ENCODE measurements at regions not wholly inside any gene's neighbourhood (a gene's known extent, or its start where the extent isn't known, plus 50 kb on each side); places are given as distances from the start of the nearest gene placed in this dataset.

DNA sequence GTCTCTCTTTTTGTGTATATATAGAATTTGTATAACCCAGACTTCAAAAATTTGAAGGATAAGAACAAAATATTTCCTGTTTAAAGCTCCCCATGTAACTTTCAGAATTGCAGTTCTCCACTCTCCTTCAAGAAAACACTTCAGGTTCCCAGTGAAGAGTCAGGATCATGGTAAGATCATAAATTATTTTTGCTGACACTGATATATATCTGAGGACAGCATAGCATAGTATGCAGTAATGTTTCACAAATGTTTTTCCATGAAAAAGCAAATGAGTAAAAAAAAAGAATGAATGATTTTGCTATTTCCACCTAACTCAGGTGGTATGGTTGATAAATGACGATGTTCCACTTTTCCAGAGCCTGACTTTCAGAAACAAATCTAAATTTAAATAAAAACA lies 545.6 kb upstream of the EPHA7 start:
- no peak for DNase-seq (ENCODE audit: low read depth, low spot score)

DNA sequence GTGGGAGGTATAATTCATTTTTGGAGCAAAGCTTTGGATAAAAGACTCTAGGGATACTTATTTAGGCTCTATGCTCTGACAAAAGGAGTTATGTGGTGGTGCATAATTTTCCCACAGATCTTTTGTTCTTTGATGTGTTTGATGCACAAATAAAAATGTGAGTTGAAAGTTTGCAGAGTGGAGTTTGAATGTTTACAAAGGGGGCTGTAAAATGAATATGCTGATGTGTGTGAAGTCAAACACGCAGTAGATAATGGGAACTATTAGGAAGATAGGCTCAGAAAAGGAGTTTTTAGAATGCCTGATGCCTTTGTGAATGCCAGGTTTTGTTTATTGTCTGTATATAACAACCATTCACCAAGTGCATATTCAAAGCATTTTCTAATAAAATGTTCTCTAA lies 545.0 kb upstream of the EPHA7 start:
- no peak for DNase-seq (ENCODE audit: low read depth, low spot score)

DNA sequence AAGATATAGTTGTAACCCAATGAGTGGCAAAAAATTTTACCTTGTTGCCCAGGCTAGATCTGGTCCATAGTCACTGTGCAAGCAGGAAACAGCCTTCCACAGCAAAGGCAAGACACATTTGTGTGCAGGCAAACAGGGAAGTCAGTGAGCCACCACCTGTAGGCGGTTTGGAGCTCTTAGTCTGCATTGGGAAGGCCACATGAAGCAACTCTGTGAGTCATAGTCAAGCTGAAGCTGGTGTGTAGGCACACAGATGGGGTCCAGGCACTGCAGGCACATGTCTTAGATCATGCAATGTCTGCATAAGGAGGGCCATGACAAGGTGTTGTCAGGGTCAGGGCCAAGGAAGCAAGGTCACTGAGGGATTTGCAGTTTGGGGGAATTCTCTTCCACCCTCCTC lies 543.2 kb upstream of the EPHA7 start:
- DNase-seq (ENCODE audit: low read depth, low spot score), result no peak

DNA sequence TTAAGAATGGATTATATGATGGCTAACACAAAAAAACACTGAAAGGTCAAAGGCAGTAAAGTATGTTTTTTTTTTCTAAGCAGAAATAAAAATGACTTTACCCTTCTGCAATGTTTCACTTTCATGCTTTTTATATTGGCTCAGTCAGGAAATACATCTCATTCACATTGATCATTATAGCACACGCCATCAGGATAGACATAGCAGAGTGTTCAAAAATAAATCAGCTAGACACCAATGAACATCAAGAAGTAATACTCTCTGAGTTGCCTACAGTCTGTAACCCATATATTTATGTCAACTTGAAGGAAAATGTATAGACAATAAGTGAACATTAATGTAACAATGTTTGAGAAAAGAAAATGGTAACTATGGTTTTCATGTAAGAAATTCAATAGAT lies 535.2 kb upstream of the EPHA7 start:
- no peak for DNase-seq (ENCODE audit: low read depth, low spot score)

DNA sequence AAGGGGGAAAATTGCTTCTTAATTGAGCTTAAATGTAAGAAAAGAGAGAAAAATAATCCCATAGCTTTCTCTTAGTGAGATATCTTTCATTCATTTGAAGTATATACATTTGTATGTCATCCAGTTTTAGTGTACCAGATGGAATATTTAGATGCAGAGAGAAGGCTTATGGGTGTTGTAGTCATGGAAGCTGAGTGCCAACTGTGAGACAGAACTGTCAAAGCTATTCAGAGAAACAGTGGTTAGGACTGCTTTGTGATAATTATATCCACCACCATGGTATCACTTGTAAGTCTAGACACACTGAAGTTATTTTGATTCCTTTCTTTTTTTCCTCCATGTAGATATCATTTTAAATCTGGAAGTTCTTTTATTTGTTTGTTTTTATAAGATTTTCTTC lies 524.3 kb upstream of the EPHA7 start:
- DNase-seq (ENCODE audit: low read depth, low spot score), result no peak

DNA sequence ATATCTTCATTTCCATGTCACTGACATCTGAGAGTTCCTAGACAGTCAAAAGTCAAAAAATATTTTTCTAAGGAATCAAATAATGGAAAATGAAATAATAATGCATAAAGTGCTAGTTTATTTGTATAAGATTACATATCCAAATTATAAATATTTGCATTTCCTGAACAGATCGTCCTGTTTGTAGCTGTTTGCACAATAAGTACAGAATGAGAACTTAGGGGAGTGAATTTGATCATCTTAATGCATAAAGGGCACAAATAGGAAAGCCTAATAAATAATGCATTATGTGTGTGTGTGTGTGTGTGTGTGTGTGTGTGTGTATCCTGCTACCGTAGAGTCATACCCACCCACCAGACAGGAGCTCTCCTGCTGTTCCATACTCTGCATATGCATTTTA lies 521.0 kb upstream of the EPHA7 start:
- no peak for DNase-seq (ENCODE audit: low read depth, low spot score)

DNA sequence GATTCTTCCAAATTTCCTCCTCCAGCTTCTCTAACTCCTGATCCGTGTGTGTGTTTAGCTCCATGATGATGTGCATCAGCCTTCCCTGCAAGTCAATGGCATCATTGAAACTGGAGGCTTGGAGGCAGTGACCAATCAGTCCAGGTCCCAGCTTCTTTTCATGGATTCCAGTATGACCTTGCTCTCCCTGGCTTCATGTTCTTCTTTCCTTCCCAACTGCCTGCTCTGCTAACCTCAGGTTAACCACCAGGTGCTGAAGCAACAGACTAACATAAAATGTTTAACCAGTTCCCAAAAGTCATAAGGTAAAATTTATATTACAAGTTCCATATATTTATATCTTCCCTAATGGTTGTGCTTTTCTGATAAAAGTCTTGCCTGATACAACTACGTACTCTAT lies 512.8 kb upstream of the EPHA7 start:
- no peak for DNase-seq (ENCODE audit: low read depth, low spot score)

DNA sequence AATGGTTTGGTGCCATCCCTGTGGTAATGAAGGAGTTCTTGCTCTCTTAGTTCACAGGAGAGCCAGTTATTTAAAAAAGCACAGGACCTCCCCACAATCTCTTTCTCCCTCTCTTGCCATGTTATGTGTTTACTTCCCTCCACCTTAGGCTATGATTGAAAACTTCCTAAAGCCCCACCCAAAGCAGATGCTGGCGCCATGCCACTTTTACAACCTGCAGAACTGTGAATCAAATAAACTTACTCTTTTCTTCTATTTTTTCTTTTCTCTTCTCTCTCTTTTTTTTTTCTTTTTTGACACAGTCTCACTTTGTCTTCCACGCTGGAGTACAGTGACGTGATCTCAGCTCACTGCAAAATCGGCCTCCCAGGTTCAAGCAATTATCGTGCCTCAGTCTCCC lies 508.4 kb upstream of the EPHA7 start:
- no peak for DNase-seq (ENCODE audit: low read depth, low spot score)

DNA sequence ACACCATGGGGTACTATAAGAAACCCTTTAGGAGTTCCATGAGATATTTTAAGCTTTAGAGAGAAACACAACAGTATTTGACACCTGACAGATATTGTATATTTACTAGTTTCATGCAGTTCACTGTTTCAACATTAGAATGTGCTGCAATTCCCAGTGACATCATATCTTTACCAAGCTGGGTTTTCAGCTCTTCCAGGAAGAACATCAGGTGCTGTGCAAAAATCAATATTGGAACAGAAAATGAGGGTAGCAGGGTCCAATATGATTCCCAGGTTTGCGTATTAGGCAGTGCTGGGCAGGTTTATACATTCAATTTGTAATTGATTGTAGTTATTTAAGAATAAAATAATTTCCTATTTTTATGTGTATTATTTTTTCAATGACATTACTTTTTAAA lies 500.0 kb upstream of the EPHA7 start:
- DNase-seq (ENCODE audit: low read depth, low spot score), result no peak

DNA sequence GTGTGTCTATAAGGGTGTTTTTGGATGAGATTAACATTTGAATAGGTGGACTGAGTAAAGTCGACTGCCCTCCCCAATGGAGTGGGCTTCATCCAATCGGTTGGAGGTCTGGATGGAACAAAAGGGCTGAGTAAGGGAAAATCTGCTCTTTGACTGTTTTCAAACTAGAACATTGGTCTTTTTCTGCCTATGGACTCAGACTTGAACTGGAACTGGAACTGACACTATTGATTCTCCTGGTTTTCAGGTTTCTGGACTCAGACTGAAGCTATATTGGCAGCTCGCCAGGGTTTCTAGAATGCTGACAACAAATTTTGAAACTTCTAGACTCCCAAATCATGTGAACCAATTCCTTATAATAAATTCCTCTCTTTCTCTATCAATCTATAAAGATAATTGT lies 498.9 kb upstream of the EPHA7 start:
- DNase-seq (ENCODE audit: low read depth, low spot score), result no peak

DNA sequence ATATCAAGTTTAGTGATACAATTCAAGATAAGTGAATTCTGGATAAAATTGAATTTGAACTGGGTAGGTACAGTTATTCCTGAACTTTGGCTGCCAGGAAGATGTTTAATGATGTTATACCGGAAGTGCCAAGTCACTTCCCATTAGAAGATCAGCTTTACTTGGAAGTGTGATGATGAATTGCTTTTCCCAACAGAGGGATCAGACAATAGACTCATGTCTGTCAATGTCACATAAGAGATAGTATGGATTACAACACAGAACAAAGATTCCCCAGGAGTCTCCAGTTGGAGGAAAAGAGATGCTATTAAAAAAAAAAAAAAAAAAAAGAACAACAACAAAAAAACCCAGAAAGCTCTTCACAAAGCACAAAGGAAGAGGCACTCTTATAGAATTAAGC lies 497.9 kb upstream of the EPHA7 start:
- DNase-seq (ENCODE audit: low read depth, low spot score), result no peak

DNA sequence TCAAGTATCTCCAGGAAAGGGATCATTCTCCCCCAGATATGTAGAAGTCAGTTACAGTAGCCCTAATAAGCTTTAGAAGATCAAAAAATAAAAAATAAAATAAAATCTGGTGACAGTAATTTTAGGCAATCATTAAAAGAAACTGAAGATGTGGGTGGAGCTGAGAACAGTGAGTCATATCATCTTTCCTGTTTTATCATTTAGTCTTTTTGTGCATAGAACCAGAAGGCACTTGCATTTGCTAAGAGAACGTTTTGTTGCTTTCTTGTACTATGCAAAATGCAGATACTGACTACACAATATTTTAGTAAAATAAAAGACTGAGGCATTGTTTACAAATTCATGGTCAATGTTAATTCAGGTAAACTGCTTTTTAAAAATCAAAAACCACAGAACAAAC lies 497.4 kb upstream of the EPHA7 start:
- no peak for DNase-seq (ENCODE audit: low read depth, low spot score)

DNA sequence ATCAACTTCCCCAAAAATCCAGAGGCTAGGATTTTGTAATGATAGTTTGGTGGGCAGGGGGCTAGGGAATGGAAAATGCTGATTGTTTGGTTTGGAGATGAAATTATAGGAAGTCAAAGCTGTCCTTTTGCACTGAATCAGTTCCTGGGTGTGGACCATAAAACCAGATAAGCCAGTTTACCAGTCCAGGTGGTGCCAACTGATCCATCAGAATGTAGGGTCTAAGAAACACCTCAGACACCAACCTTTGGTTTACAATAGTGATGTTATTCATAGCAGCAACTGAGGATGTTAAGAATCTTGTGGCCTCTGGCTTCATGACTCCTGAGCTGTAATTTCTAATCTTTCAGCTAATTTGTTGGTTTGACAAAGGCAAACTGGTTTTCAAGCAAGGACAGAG lies 496.6 kb upstream of the EPHA7 start:
- no peak for DNase-seq (ENCODE audit: low read depth, low spot score)

DNA sequence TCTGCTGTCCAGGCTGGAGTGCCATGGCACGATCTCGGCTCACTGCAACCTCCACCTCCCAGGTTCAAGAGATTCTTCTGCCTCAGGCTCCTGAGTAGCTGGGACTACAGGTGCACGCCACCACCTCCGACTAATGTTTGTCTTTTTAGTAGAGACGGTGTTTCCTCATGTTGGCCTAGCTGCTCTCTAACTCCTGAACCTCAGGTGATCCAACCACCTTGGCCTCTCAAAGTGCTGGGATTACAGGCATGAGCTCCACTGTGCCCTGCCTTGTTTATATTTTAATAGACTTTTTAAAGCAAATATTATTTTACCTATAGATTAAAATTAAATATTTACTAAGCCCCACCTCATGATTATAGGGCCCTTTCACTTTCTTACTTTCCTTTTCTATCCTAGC lies 483.2 kb upstream of the EPHA7 start:
- no peak for DNase-seq (ENCODE audit: low read depth, low spot score)

DNA sequence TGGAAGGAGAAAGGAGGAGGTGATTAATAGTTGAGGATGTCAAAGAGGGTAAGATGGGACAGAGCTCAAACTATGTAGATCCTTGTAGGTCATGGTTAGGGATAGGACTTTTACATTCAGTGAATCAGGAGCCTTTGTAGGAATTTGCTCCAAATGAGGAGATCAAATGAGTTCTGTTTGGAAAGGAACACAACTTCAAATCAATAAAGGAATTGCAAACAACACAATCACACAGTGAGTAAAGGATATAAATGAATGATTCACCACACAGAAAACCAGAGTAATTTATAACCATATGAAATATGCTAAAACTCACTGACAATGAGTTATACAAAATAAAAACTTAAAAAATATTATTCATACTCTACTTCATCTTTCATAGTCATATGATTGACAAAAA lies 480.8 kb upstream of the EPHA7 start:
- no peak for DNase-seq (ENCODE audit: low read depth, low spot score)

DNA sequence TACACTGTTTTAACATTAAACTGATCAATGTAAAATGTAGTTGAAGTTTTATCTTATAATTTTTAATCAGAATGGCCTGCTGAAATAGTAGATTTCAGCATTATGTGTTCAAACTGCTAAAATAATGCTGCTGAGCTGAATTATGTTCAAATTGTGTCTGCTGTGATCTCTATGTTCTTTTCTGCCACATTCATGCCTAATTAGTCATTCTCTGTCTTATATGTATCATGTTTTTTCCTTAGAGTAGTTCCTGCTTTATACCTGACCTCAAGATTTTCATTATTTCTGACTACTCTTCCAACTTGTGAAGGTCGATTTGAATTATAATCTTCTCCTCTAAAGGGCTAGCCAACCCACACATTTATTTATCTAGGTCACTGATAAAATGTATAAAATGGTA lies 476.7 kb upstream of the EPHA7 start:
- no peak for DNase-seq (ENCODE audit: low read depth, low spot score)

DNA sequence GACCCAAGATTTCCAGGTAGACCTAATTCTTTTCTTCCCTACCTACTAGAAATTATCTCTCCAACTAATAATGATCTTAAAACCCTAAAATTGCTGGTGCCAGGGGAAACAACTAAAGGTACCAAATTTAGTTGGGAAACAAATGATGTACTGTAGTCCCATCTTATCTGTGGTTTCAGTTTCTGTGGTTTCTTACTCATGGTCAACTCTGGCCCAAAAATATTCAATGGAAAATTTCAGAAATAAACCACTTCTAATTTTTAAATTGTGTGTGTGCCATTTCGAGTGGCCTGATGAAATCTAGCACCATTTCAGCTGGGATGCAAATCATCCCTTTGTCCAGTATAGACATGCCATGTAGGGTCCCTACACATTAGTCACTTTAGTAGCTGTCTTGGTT lies 475.2 kb upstream of the EPHA7 start:
- DNase-seq (ENCODE audit: low read depth, low spot score), result no peak

DNA sequence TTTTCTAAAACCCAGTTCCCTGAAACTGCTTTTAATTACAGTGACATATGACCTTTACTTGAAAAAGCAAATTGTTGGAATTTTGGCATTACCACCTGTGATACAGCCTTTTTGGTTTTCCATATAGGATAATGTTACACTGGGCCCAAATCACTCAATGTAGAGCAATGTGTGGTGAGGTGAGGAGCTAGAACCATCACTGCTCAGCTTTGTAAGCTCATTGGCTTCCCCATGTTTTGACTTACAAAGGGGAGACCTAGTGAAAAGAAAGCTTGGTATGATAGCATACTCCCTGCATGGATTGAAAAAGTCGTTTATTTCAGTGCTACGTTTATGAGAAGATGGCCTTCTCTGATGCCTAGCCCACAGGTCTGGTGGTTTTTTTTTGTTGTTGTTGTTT lies 470.4 kb upstream of the EPHA7 start:
- no peak for DNase-seq (ENCODE audit: low read depth, low spot score)

DNA sequence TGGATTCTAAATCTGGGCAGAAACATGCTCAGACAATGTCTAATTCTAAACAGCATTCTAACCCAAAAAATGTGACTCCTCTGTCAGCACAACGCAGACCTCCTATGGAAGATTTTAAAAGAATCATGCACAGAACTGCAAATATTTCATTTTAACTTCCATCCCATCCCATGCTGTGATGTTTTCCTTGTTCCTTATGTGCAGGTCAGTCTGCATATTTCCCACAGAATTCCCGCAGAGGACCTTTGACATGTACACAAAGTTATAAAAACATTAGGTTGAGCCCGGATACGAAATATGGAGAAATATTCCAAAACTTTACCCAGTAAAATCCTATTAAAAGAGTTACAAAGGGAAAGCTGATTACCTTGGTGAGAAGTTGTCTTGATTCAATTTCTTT lies 467.1 kb upstream of the EPHA7 start:
- DNase-seq (ENCODE audit: low read depth, low spot score), result no peak

DNA sequence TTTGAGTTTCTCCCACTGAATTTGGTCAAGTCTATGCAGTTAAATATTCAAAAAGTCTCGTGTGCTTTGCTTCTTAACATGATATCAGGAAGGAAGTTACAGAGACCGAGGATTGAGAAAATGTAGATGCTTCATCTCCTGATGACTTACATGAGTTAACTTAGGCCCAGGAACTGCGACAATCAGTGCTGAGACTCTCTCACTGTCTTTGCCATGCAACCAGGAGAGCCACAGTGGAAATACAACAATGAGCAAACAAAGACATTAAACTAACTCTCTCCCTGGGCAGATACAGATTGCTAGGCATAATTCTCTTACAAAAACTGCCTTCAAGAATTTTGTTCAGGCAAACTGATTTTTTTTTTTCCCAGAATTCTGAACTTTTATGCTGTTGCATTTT lies 440.6 kb upstream of the EPHA7 start:
- DNase-seq (ENCODE audit: low read depth, low spot score), result no peak

DNA sequence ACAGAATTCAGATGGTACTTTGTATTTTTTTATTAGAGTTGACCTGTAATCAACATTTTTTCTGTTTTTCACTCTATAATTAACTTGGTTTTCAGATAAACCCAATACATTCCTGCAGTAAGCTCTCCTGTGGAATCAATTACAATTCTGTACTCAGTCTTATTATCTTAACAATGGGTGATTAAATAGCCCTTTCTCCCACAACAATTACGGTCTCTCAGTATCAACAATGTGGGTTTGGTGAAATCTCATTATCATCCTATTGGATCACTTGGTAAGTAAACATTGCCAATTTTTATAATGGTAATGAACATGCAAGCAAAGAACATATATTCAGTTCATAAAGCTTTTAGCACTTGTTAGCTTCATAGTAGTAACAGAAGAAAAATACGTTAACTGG lies 438.9 kb upstream of the EPHA7 start:
- no peak for DNase-seq (ENCODE audit: low read depth, low spot score)

DNA sequence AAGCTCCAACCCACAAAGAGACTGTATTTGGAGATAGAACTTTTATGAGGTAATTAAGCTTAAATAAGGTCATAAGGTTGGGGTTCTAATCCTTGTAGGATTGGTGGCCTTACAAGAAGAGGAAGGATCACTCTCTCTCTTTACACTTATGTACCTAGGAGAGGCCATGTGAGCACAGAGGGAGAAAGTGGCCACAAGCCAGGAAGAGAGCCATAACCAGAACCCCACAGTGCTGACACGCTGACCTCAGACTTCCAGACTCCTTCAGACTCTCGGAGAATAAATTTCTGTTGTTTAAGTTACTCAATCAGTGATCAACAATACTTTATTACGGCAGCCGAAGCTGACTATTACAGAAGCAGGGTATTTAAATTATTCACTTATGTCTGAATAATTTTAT lies 430.5 kb upstream of the EPHA7 start:
- no peak for DNase-seq (ENCODE audit: low read depth, low spot score)

DNA sequence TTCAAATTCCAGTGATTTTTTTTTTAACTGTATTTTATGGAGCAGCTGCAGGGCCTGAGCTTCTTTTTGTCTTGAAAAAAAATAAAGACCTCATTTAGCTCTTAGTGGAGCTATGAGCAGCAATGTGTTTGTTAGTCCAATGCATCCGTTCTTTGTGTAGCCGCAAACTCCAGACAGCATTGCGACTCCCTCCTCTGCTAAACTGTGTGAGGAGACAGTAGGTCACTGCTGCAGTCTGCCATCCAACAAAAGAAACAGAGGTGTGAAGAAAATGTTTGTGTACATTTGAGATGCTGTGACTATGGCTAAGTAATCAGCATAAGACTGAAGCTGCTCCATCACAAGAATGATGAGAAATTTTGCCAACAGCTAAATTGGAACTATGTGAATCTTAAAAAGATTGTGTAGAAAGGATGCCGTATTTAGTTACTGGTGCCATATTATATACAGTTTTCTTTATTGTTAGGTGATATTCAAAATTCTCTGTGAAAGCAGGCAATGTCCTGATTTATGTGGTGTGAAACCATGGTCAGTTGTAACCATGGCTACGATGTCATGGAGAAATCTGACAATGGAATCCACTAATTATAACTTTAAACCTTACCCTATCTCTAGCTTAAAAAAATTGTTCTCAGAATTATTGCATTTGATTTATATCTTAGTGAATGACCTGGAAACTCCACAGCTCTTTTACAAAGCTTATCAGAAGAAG lies 428.8 kb upstream of the EPHA7 start:
- no peak for DNase-seq (ENCODE audit: low read depth, low spot score)

DNA sequence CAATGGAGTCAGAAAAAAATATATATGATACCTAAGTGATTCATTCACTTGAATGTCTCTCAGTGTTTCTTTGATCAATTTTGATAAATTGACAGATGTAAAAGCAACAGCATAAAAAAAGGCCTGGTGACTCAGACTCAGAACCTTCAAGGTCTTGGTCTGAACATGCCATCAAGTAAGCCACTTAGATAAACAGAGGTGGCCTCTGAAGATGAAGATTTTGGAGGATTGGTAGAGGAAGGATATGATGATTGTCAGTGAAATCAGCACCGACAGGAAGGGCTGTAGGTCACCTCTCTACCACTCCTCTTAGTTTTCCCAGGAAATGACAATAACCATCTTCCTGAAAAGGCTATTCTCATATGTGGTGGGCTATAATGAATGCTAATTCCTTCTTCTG lies 422.8 kb upstream of the EPHA7 start:
- DNase-seq (ENCODE audit: low read depth, low spot score), result no peak

Measured in ELF-1 (cell line).